Activated T-cell treated with anti-CD3 and anti-CD28 coated beads, Interleukin-2, amount 50 U/mL, for 24 hours (primary cell): ENCODE measurements at regions not wholly inside any gene's neighbourhood (a gene's known extent, or its start where the extent isn't known, plus 50 kb on each side); places are given as distances from the start of the nearest gene placed in this dataset.

Experiments used
- DNase-seq: peaks from one replicate; pipeline ENCODE4 v3.0.0-alpha.2; 2020
- H3K27ac Mint-ChIP-seq: 2 replicates; pipeline ENCODE4 v1.8.0; 2020; ENCODE audit warnings: mild to moderate bottlenecking, mixed read lengths
- H3K27me3 Mint-ChIP-seq: 2 replicates; pipeline ENCODE4 v1.8.0; 2020; ENCODE audit warnings: mixed read lengths
- H3K36me3 Mint-ChIP-seq: 2 replicates; pipeline ENCODE4 v1.8.0; 2020; ENCODE audit warnings: low read depth, mixed read lengths
- H3K4me1 Mint-ChIP-seq: 2 replicates; pipeline ENCODE4 v1.8.0; 2020; ENCODE audit warnings: low read depth, mixed read lengths
- H3K4me3 Mint-ChIP-seq: 2 replicates; pipeline ENCODE4 v1.8.0; 2020; ENCODE audit warnings: mild to moderate bottlenecking, moderate library complexity, mixed read lengths
- H3K9me3 Mint-ChIP-seq: 2 replicates; pipeline ENCODE4 v1.8.0; 2020; ENCODE audit warnings: mixed read lengths

DNA sequence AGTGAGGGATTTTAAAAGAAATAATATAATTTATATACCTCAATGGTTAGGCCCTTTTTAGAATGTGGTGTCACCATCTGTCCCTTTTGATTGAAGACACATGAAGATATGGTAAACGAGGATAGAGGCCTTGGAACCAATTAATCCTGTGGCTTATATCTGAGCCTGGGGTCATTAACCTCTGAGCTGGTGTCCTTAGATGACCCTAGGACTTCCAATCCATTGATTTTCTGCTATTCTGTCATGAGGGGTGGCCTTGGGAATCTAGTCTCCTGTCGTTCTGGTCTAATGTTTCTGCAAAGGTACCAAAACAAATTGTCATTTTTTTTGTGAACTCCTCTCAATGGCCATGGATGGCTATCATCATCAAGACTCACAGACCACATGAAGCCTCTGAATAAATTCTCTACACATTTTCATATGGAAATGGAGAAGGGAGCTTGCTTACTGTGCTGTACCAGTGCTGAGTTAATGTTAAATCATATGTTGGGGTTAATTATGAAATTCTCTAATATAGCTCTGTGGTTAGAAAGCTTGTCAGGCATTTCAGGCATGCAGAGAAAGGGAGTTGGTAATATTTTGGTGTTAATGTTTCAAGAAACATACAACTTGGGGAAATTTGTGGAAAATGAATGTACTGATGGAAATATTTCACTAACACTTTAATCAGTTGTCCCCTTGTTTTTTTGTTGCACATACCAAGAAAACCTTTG lies 204.2 kb upstream of the IL15 start:
- Mint-ChIP-seq H3K4me1 (no peaks in the 10 kb centered on the region), H3K9me3 (no peaks in the 10 kb centered on the region), H3K4me3 (no peak overlapping the region), H3K36me3 (no peaks in the 10 kb centered on the region), H3K27me3 (no peaks in the 10 kb centered on the region), H3K27ac (no peak overlapping the region)
- DNase-seq = no peak

DNA sequence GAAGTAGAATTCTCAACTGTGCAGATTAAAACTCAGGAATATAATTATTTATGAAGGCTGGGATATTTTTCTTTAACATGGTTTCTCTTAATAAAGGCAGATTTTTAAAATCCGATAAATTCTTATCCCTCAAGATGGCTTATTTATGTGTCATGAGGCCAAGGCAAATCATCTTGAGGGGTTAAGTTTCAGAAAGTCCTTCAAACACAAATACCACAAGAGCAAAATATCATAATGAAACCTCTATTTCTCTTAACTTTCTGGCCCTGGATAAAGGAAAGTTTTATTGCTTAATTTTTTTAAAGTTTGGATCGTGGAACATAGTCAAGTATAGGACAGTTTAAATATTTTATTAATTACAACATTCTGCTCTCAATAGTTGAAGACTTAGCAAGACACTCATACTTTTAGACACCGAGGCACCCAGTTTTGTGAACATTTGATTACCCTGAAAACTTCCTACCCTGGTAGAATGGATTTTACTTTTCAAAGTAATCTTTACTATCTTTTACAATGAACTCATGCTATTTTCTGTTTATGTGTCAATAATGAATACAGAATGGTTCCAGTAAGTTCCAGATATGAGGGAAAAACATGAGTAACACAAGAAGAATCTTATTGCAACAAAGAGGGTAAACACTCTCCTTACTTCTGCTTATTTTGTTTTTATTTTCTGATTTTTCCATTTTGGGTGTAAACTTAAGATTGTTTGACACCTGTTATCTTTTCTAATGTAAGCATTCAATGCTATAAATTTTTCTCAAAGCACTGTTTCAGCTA lies 200.7 kb upstream of the IL15 start:
- Mint-ChIP-seq H3K4me3 (no peak overlapping the region), H3K27me3 (no peaks in the 10 kb centered on the region), H3K4me1 (no peaks in the 10 kb centered on the region), H3K36me3 (no peaks in the 10 kb centered on the region), H3K9me3 (no peaks in the 10 kb centered on the region), H3K27ac (no peak overlapping the region)
- DNase-seq = no peak

DNA sequence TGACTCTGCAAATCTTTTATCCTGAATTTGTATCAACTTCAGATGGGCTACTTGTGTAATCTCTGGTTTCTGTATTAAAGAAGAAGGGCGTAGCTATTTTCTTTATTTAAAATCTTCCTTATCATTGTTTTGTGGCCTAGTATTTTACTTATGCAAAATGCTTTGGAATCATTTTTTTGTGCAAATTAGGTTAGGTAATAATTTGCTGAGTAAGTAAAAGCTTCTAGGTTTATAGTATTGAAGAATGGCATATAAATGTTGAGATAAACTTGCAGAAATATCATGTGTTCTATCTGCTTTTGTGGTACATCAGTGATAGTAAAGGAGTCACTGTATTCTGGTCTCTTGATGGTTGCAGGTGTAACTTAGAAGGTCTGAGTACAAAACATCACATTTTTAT lies 197.2 kb upstream of the IL15 start:
- no peak overlapping the region for H3K27ac Mint-ChIP-seq
- H3K4me1 Mint-ChIP-seq = no peaks in the 10 kb centered on the region
- DNase-seq = no peak
- no peak overlapping the region for H3K4me3 Mint-ChIP-seq
- no peaks in the 10 kb centered on the region for H3K36me3 Mint-ChIP-seq
- H3K27me3 Mint-ChIP-seq = no peaks in the 10 kb centered on the region
- H3K9me3 Mint-ChIP-seq = no peaks in the 10 kb centered on the region

DNA sequence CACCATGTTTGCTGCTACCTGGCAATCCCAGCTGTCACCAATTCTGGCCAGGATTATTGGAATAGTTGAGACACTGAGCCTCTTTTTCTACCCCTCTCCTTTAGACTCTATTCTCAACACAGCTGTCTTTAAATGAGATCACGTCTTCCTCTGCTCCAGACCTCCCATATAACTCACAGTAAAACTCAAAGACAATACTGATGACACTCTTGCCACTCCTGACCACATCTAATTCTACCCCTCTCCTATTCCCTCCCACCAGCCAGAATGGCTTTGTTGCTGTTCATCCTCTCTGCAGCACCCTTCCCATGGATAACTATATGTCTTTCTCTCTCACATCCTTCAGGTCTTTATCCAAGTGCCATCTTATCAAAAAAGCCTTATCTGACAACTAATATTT lies 188.6 kb upstream of the IL15 start:
- no peaks in the 10 kb centered on the region for H3K36me3 Mint-ChIP-seq
- no peak for DNase-seq
- no peaks in the 10 kb centered on the region for H3K27me3 Mint-ChIP-seq
- H3K4me1 Mint-ChIP-seq = no peaks in the 10 kb centered on the region
- H3K4me3 Mint-ChIP-seq = no peak overlapping the region
- H3K9me3 Mint-ChIP-seq = no peaks in the 10 kb centered on the region
- H3K27ac Mint-ChIP-seq = no peak overlapping the region

DNA sequence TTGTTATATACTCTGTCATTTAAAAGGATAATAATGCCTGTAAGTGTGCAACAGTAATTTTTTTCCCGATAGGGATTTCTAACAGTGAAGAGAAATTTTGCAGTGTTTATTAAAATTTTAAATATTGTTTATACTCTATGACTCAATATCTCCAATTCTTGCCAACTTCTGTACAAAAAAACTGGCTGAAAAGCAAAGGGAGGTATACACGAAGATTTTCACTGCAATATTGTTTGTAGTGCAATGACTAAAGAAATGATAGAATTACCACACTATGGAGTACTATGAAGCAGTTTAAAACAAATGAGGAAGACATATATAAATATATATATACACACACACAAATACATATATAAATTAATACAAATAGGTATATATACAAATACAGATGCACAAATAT lies 187.9 kb upstream of the IL15 start:
- H3K36me3 Mint-ChIP-seq = no peaks in the 10 kb centered on the region
- no peaks in the 10 kb centered on the region for H3K9me3 Mint-ChIP-seq
- no peak overlapping the region for H3K4me3 Mint-ChIP-seq
- H3K4me1 Mint-ChIP-seq = no peaks in the 10 kb centered on the region
- no peak for DNase-seq
- H3K27ac Mint-ChIP-seq = no peak overlapping the region
- H3K27me3 Mint-ChIP-seq = no peaks in the 10 kb centered on the region

DNA sequence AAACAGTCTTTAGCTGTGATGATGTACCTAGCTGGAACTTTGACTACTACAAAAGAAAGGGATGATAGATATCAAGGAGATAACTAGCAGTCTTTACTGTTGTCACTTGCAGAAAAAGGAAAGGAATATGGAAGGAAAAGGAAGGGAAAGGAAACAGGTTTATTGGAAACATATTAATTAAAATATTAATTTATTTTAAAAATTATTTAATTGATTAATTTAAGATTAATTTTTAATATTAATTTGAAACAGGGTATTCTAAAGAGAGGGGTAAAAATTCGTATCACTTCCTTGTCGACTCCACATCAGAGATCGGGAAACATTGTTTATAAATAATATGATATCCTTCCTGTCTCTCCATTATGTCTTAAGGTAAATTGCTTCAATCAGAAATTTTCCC lies 186.5 kb upstream of the IL15 start:
- no peak for DNase-seq
- no peaks in the 10 kb centered on the region for H3K36me3 Mint-ChIP-seq
- no peaks in the 10 kb centered on the region for H3K4me1 Mint-ChIP-seq
- no peaks in the 10 kb centered on the region for H3K9me3 Mint-ChIP-seq
- no peak overlapping the region for H3K27ac Mint-ChIP-seq
- H3K4me3 Mint-ChIP-seq = no peak overlapping the region
- no peaks in the 10 kb centered on the region for H3K27me3 Mint-ChIP-seq

DNA sequence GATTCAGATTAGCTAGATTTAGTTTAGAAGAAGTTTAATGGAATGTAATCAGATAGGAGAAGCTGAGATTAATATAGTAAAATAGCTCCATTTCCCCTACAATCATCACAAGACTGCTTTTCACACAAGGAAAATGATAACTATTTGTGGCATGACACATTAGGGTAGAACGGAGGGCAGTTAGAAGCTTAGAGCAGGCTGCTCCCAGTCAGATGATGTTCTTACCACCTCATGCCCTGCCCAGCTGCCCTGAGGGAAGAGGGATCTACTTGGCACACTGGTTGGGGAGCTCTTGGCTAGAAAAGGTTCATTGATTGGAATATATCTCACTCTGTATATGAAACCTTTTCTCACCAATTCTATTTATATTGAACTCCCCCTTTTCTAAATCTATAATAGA lies 180.7 kb upstream of the IL15 start:
- Mint-ChIP-seq H3K4me1 (no peaks in the 10 kb centered on the region), H3K4me3 (no peak overlapping the region), H3K27me3 (peaks cover 1% of the 10 kb centered on the region), H3K9me3 (no peaks in the 10 kb centered on the region), H3K27ac (no peak overlapping the region), H3K36me3 (no peaks in the 10 kb centered on the region)
- DNase-seq = no peak

DNA sequence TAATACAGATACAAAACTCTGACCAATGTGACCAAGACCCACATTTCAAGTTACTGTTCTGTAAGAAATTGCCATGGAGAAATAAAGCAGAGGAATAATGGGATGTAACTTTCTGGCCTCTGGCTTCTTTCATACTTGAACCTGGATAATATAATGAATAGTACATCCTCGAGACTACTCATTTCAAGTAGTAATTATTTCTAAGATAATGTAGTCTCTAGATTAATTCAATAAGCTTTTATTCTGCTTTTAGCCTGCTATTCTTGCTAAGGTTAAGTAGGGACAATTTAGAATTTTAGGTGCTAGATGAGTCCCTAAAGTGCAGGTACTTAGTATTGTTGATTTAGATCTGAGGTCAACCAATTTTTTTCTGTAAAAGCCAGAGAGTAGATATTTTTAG lies 178.7 kb upstream of the IL15 start:
- DNase-seq = no peak
- no peaks in the 10 kb centered on the region for H3K4me1 Mint-ChIP-seq
- H3K27ac Mint-ChIP-seq = no peak overlapping the region
- peaks cover 5% of the 10 kb centered on the region for H3K27me3 Mint-ChIP-seq
- no peaks in the 10 kb centered on the region for H3K36me3 Mint-ChIP-seq
- H3K9me3 Mint-ChIP-seq = no peaks in the 10 kb centered on the region
- H3K4me3 Mint-ChIP-seq = no peak overlapping the region

DNA sequence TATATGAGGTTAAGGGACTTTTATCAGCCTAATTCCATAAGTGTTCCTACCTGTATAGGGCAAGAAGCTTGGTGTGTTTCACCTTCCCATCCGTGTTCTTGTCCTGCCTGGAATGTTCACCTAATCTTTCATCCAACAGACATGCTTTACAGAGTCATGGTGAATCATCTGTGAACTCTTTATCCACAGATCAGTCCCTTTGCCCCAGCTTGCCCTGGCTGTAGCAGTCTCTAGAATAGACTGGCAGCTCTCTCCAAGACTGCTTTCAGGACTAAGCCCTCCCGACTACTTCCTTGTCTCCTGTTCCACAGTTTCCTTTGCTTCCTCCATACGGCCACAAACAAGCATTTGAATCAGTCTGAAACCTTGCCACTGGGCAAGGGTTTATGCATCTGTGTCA lies 177.9 kb upstream of the IL15 start:
- no peaks in the 10 kb centered on the region for H3K36me3 Mint-ChIP-seq
- no peak overlapping the region for H3K4me3 Mint-ChIP-seq
- H3K27ac Mint-ChIP-seq = no peak overlapping the region
- H3K9me3 Mint-ChIP-seq = no peaks in the 10 kb centered on the region
- peaks cover 5% of the 10 kb centered on the region for H3K27me3 Mint-ChIP-seq
- no peak for DNase-seq
- H3K4me1 Mint-ChIP-seq = no peaks in the 10 kb centered on the region

DNA sequence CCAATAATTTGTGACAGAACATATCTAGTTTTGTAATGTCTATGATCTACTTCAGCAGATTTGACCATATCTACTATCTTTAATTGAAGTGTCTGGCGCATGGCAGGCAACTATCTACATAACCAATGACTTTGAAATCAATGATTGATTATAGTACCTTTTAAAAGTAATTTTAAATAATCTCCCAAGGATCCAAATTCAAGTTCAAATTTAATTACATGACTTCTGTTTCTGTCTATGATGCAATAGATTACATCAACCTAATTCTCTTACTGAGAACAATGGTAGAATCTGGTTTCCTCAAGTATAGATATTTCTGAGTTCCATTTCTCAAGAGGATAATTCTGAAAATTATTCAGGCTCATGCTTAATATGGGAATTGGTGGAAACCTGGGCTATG lies 177.4 kb upstream of the IL15 start:
- Mint-ChIP-seq H3K36me3 (no peaks in the 10 kb centered on the region), H3K4me1 (no peaks in the 10 kb centered on the region)

DNA sequence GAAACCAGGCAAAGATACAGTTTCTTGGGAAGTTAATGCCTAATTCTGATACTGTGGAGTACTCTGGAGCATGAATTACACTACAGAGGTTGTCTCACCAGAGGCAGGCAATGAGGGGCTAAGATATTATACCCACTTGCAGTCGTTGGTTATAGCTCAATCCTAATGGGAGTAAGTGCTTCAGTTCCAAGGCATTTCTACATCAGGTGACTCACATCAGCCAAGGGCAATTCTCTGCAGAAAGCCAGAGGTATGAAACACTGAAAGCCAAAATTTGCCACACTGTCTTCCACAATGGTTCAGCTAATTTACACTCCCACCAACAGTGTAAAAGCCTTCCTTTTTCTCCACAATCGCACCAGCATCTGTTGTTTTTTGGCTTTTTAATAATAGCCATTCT lies 174.0 kb upstream of the IL15 start:
- Mint-ChIP-seq H3K36me3 (no peaks in the 10 kb centered on the region), H3K9me3 (no peaks in the 10 kb centered on the region), H3K27me3 (peaks cover 5% of the 10 kb centered on the region), H3K27ac (no peak overlapping the region), H3K4me1 (no peaks in the 10 kb centered on the region), H3K4me3 (no peak overlapping the region)
- DNase-seq = no peak

More for the DNA sequence above, 177.4 kb upstream of the IL15 start:
- DNase-seq = no peak
- H3K4me3 Mint-ChIP-seq = no peak overlapping the region
- no peaks in the 10 kb centered on the region for H3K9me3 Mint-ChIP-seq
- peaks cover 5% of the 10 kb centered on the region for H3K27me3 Mint-ChIP-seq
- H3K27ac Mint-ChIP-seq = no peak overlapping the region

DNA sequence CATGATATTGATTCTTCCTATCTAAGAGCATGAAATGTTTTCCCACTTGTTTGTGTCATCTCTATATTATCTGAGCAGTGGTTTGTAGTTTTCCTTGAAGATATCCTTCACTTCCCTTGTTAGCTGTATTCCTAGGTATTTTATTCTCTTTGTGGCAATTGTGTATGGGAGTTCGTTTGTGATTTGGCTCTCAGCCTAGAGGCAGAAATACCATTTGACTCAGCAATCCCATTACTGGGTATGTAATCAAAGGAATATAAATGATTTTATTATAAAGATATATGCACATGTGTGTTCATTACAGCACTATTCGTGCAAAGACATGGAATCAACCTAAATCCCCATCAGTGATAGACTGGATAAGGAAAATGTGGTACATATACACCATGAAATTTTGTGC lies 172.7 kb upstream of the IL15 start:
- no peak overlapping the region for H3K27ac Mint-ChIP-seq
- H3K36me3 Mint-ChIP-seq = no peaks in the 10 kb centered on the region
- no peaks in the 10 kb centered on the region for H3K4me1 Mint-ChIP-seq
- H3K9me3 Mint-ChIP-seq = no peaks in the 10 kb centered on the region
- no peak overlapping the region for H3K4me3 Mint-ChIP-seq
- DNase-seq = no peak
- peaks cover 5% of the 10 kb centered on the region for H3K27me3 Mint-ChIP-seq

DNA sequence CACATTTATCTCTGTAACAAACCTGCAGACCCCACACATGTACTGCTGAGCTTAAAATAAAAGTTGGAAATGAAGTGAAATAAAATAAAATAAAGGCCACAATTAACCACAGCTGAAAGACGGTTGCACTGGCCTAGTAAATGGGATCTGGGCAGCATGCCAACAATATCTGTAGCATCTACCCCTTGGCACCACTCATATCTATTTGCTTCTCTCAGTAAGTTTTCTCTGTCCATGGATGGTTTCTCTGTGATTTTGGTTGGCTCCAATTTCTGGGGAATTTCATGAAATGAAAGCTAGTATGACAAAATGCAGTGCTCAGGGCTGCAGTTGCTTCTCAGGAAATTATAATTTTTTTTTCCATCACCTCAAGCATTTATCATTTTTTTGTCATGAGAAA lies 172.0 kb upstream of the IL15 start:
- Mint-ChIP-seq H3K27ac (no peak overlapping the region), H3K4me3 (no peak overlapping the region), H3K9me3 (no peaks in the 10 kb centered on the region), H3K36me3 (no peaks in the 10 kb centered on the region), H3K4me1 (no peaks in the 10 kb centered on the region), H3K27me3 (peaks cover 5% of the 10 kb centered on the region)
- no peak for DNase-seq

DNA sequence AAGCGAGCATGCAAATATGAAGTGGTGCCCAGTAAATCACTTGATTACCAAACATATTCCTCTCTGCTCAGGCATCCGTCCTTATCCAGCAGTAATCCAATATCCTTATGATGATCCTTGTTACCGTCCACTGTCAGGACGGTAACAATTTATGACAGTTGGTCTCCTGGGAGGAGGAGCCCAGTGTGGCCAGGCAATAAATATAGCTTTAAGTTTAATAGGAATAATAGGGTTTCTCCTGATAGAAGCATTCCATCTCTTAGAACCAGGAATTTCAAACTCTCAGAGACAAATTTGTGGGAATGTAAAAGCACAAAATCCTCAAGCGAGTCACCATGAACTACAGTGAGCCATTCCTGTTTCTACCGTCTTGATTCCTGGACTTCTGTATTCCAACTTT lies 171.2 kb upstream of the IL15 start:
- H3K27ac Mint-ChIP-seq = no peak overlapping the region
- no peak for DNase-seq
- no peak overlapping the region for H3K4me3 Mint-ChIP-seq
- no peaks in the 10 kb centered on the region for H3K36me3 Mint-ChIP-seq
- H3K27me3 Mint-ChIP-seq = peaks cover 5% of the 10 kb centered on the region
- H3K4me1 Mint-ChIP-seq = no peaks in the 10 kb centered on the region
- no peaks in the 10 kb centered on the region for H3K9me3 Mint-ChIP-seq

DNA sequence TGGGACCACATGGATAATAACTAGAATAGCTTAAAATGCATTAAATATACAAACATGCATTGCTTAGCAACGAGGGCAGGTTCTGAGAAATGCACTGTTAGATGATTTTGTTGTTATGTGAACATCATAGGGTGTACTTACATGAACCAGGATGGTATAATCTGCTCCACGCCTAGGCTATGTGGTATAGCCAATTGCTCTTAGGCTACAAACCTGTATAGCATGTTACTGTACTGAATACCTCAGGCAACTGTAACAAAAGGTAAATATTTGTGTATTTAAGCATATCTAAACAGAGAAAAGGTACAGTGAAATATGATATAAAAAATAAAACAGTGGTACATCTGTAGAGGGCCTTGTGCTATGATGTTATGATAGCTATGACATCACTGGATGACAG lies 169.2 kb upstream of the IL15 start:
- H3K36me3 Mint-ChIP-seq = no peaks in the 10 kb centered on the region
- no peaks in the 10 kb centered on the region for H3K9me3 Mint-ChIP-seq
- peaks cover 3% of the 10 kb centered on the region for H3K27me3 Mint-ChIP-seq
- H3K4me1 Mint-ChIP-seq = no peaks in the 10 kb centered on the region
- no peak overlapping the region for H3K4me3 Mint-ChIP-seq
- DNase-seq = no peak
- no peak overlapping the region for H3K27ac Mint-ChIP-seq
